ENCODE measurements at regions not wholly inside any gene's neighbourhood (a gene's known extent, or its start where the extent isn't known, plus 50 kb on each side); places are given as distances from the start of the nearest gene placed in this dataset.
"Not testable (repeated sequence)": the region's sequence is repeated elsewhere in the genome, so short reads cannot be mapped to it uniquely, and the experiment has no call there.

GRCh38 chr5:2349768-2350167, 401.7 kb downstream of the IRX2 start:
- TF ChIP-seq, protein P1, sequence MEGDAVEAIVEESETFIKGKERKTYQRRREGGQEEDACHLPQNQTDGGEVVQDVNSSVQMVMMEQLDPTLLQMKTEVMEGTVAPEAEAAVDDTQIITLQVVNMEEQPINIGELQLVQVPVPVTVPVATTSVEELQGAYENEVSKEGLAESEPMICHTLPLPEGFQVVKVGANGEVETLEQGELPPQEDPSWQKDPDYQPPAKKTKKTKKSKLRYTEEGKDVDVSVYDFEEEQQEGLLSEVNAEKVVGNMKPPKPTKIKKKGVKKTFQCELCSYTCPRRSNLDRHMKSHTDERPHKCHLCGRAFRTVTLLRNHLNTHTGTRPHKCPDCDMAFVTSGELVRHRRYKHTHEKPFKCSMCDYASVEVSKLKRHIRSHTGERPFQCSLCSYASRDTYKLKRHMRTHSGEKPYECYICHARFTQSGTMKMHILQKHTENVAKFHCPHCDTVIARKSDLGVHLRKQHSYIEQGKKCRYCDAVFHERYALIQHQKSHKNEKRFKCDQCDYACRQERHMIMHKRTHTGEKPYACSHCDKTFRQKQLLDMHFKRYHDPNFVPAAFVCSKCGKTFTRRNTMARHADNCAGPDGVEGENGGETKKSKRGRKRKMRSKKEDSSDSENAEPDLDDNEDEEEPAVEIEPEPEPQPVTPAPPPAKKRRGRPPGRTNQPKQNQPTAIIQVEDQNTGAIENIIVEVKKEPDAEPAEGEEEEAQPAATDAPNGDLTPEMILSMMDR (IDR thresholded peaks at IDR 0.05; ENCODE audit: control extremely low read depth in 1 of 3, insufficient read depth in 1 of 3, low read depth in 1 of 3, low read length in 3 of 3) = not testable (repeated sequence)
- TF ChIP-seq USF2 (IDR thresholded peaks at IDR 0.05; ENCODE audit: low read length); CBX5 (IDR thresholded peaks at IDR 0.05; ENCODE audit: low read depth, low read length); TAF1 (IDR thresholded peaks at IDR 0.05; ENCODE audit: low read depth, low read length); POLR2A (IDR thresholded peaks at IDR 0.05; ENCODE audit: control extremely low read depth in 1 of 2, low read depth in 2 of 2, low read length in 2 of 2); HDAC2 (IDR thresholded peaks at IDR 0.05; ENCODE audit: borderline replicate concordance in 1 of 2, low read depth in 2 of 2, low read length in 2 of 2); ATF3 (IDR thresholded peaks at IDR 0.05; ENCODE audit: insufficient read depth, low read depth, low read length); YY1 (IDR thresholded peaks at IDR 0.05; ENCODE audit: low read depth, low read length); SUZ12 (IDR thresholded peaks at IDR 0.05; ENCODE audit: low read length): not testable (repeated sequence)

All from H1 (cell line).